K562 (cell line): ENCODE measurements at regions not wholly inside any gene's neighbourhood (a gene's known extent, or its start where the extent isn't known, plus 50 kb on each side); places are given as distances from the start of the nearest gene placed in this dataset.

Experiments
- ATAC-seq: fragments of 200-7000 bp; cut with Tn5 transposase; 3 replicates; pipeline ENCODE4 v1.9.1; 2020; ENCODE audit warnings: moderate library complexity
- BruUV-seq: library from RNA; stranded (reverse); fragments of 400-500 nt; replicated peaks from 2 replicates; lab custom pipeline; 2021; lab: Mats Ljungman, UMichigan
- CTCF ChIA-PET: fragments of 300-600 bp; formaldehyde crosslinking; extraction: SDS; loops from one replicate; lab custom pipeline; 2021; ENCODE audit warnings: low intra/inter-chr PET ratio; lab: Yijun Ruan, JAX
- POLR2A ChIA-PET: fragments of 300-600, 350-650 bp; sonication (Branson Sonifier 250); formaldehyde crosslinking; extraction: SDS; loops from one replicate; lab custom pipeline; 2021; ENCODE audit warnings: antibody characterized with exemption, inconsistent platforms; lab: Yijun Ruan, JAX
- DNase-seq, 4 experiments: peaks; one replicate each; pipeline versions ENCODE4 v3.0.0 to v3.0.0-alpha.2; 2011 to 2018; ENCODE audit warnings: low spot score in 3 of 4, mixed read lengths in 3 of 4; ENCODE audit errors: extremely low read depth in 1 of 4
- FAIRE-seq: peaks from 2 replicates; lab custom pipeline; 2011; peaks lifted over from hg19 to GRCh38; lab: Jason Lieb, UNC
- H2AFZ ChIP-seq: 2 replicates; pipeline ENCODE4 v1.6.0; 2011; ENCODE audit warnings: low read depth, low read length, control low read depth, inconsistent platforms
- H3K27ac ChIP-seq: fragments of 200-600 bp; 3 replicates; pipeline ENCODE4 v1.8.0; 2011; ENCODE audit warnings: low read depth, mild to moderate bottlenecking, control low read depth, inconsistent platforms, low read length, moderate library complexity, mixed read lengths; ENCODE audit errors: extremely low read depth
- H3K27me3 ChIP-seq, 2 experiments: fragments of 300-600 bp in 1 of 2; 2 replicates in 1 of 2; 3 replicates in 1 of 2; pipeline versions ENCODE4 v1.6.0 to v1.8.0; 2011; ENCODE audit warnings: inconsistent platforms in 2 of 2, low read length in 2 of 2, mild to moderate bottlenecking in 1 of 2, mixed read lengths in 1 of 2, moderate library complexity in 1 of 2; ENCODE audit not compliant: control insufficient read depth in 2 of 2, insufficient read depth in 2 of 2
- H3K36me3 ChIP-seq: fragments of 300-600 bp; 3 replicates; pipeline ENCODE4 v1.8.0; 2011; ENCODE audit warnings: mild to moderate bottlenecking, low read length, inconsistent platforms; ENCODE audit not compliant: control insufficient read depth, insufficient read depth
- H3K4me1 ChIP-seq, 2 experiments: fragments of 200-600 bp in 1 of 2; replicated peaks in 1 of 2; 2 replicates in 1 of 2; 3 replicates in 1 of 2; pipeline versions ENCODE4 v1.5.1 to v1.8.0; 2011; ENCODE audit warnings: inconsistent platforms in 2 of 2, low read length in 2 of 2, mild to moderate bottlenecking in 1 of 2, mixed read lengths in 1 of 2, moderate library complexity in 1 of 2; ENCODE audit not compliant: control insufficient read depth in 2 of 2, insufficient read depth in 2 of 2
- H3K4me2 ChIP-seq: 2 replicates; pipeline ENCODE4 v1.6.1; 2011; ENCODE audit warnings: low read length, control low read depth, inconsistent platforms, mixed read lengths; ENCODE audit not compliant: insufficient read depth
- H3K4me3 ChIP-seq: fragments of 200-600 bp; sonication (generic), shearing (Covaris generic); 2 replicates; pipeline ENCODE4 v1.5.1; 2016; ENCODE audit warnings: control low read depth, inconsistent platforms
- H3K79me2 ChIP-seq: fragments of 200-600 bp; 3 replicates; pipeline ENCODE4 v1.8.0; 2011; ENCODE audit warnings: low read length, inconsistent platforms; ENCODE audit not compliant: control insufficient read depth, insufficient read depth
- H3K9ac ChIP-seq, 2 experiments: 2 replicates each; pipeline versions ENCODE4 v1.6.0 to v1.6.1; 2011; ENCODE audit warnings: low read depth in 2 of 2, low read length in 2 of 2, control low read depth in 1 of 2, inconsistent platforms in 1 of 2, mild to moderate bottlenecking in 1 of 2, mixed read lengths in 1 of 2; ENCODE audit not compliant: insufficient read depth in 1 of 2
- H3K9me1 ChIP-seq: one replicate; pipeline ENCODE4 v1.6.0; 2011; ENCODE audit warnings: inconsistent platforms, mild to moderate bottlenecking, low read length, moderate library complexity; ENCODE audit not compliant: control insufficient read depth, insufficient read depth
- H3K9me3 ChIP-seq: replicated peaks from 2 replicates; pipeline ENCODE4 v1.5.1; 2011; ENCODE audit warnings: low read depth, low read length, inconsistent platforms; ENCODE audit not compliant: control insufficient read depth, insufficient read depth
- H4K20me1 ChIP-seq: replicated peaks from 2 replicates; pipeline ENCODE4 v1.6.1; 2011; ENCODE audit warnings: low read length, inconsistent platforms, mixed read lengths; ENCODE audit not compliant: control insufficient read depth, insufficient read depth
- BRCA1 ChIP-seq, 2 experiments: fragments of 450-650 bp in 1 of 2; sonication (generic) in 1 of 2; formaldehyde crosslinking in 1 of 2; IDR thresholded peaks; 2 replicates each; pipeline versions ENCODE4 v1.5.0 to v1.6.1; 2017 to 2020; ENCODE audit warnings: mild to moderate bottlenecking in 1 of 2, missing genetic modification reagents in 1 of 2
- CBX2 ChIP-seq: fragments of 200-600 bp; sonication (generic); IDR thresholded peaks from one replicate; pipeline ENCODE4 v1.6.1; 2012; ENCODE audit warnings: mild to moderate bottlenecking, low read length, inconsistent platforms; ENCODE audit not compliant: insufficient read depth, poor library complexity, severe bottlenecking
- ESRRB ChIP-seq: fragments of 250-450 bp; sonication (Bioruptor Pico); IDR thresholded peaks from 2 replicates; pipeline ENCODE4 v1.5.0; 2020; ENCODE audit warnings: mild to moderate bottlenecking, moderate library complexity, borderline replicate concordance
- FOXK1 ChIP-seq: sonication (generic); formaldehyde crosslinking; IDR thresholded peaks from 2 replicates; pipeline ENCODE4 v1.8.0; 2022; ENCODE audit warnings: missing genetic modification reagents, mild to moderate bottlenecking, borderline replicate concordance
- HOMEZ ChIP-seq: fragments of 250-450 bp; sonication (Bioruptor Pico); IDR thresholded peaks from 2 replicates; pipeline ENCODE4 v1.4.0; 2020; ENCODE audit warnings: mild to moderate bottlenecking, moderate library complexity
- MAZ ChIP-seq, 2 experiments: fragments of 450-650 bp in 1 of 2; sonication (generic) in 1 of 2; formaldehyde crosslinking; IDR thresholded peaks in 1 of 2; conservative IDR thresholded peaks in 1 of 2; 2 replicates each; pipeline versions ENCODE4 v1.4.0 to v1.5.0; 2020; ENCODE audit warnings: mild to moderate bottlenecking in 1 of 2, missing genetic modification reagents in 1 of 2
- SIRT6 ChIP-seq: IDR thresholded peaks from one replicate; pipeline ENCODE4 v1.6.1; 2012; ENCODE audit warnings: low read depth, mild to moderate bottlenecking, control low read depth, inconsistent platforms, low read length, moderate library complexity
- TCF15 ChIP-seq: fragments of 250-450 bp; sonication (Bioruptor Pico); IDR thresholded peaks from 2 replicates; pipeline ENCODE4 v1.8.0; 2022; ENCODE audit warnings: moderate library complexity, mild to moderate bottlenecking, inconsistent platforms
- ZFP30 ChIP-seq: fragments of 250-450 bp; sonication (Bioruptor Pico); IDR thresholded peaks from 2 replicates; pipeline ENCODE4 v1.8.0; 2022; ENCODE audit warnings: moderate library complexity, mild to moderate bottlenecking, inconsistent platforms, borderline replicate concordance
- ZNF551 ChIP-seq: fragments of 250-450 bp; sonication (Bioruptor Pico); IDR thresholded peaks from 2 replicates; pipeline ENCODE4 v1.5.0; 2021; ENCODE audit warnings: mild to moderate bottlenecking, moderate library complexity
- WGBS: fragments of 100-300 bp; shearing (Covaris generic); methylation state at CpG from one replicate; pipeline ENCODE4 v1.1.6; 2016; ENCODE audit warnings: low coverage, mixed read lengths; ENCODE audit not compliant: insufficient coverage; ENCODE audit errors: missing lambda C conversion rate; 5-methylcytosine and 5-hydroxymethylcytosine counted together
- in situ Hi-C: fragments of 300-500 bp; cut with MboI; formaldehyde crosslinking; loops from 4 replicates; pipeline ENCODE4 v1.15.0; 2018; ENCODE audit warnings: inconsistent platforms, mixed read lengths
- intact Hi-C: fragments of 100-400 bp; cut with micrococcal nuclease; formaldehyde crosslinking; loops from 2 replicates; pipeline ENCODE4 v1.14.2; 2022

- DNase-seq = no peak
- Histone ChIP-seq H3K9me1 (no peaks in the 10 kb centered on the region), H3K4me1 (no peaks in the 10 kb centered on the region), H3K4me3 (no peak overlapping the region), H3K27ac (no peak overlapping the region), H3K79me2 (no peaks in the 10 kb centered on the region), H3K9me3 (no peaks in the 10 kb centered on the region), H3K4me2 (no peak overlapping the region), H3K9ac (no peak overlapping the region), H3K36me3 (no peaks in the 10 kb centered on the region), H3K27me3 (no peaks in the 10 kb centered on the region), H2AFZ (no peak overlapping the region), H4K20me1 (no peaks in the 10 kb centered on the region)
- WGBS = 0% methylated on average over 3 of the region's 3 CpGs
- ChIA-PET CTCF (no interaction called here), POLR2A (no interaction called here)
- no peak for ATAC-seq
- intact Hi-C loops (no loop called here), in situ Hi-C loops (no loop called here)
- no TSS peak for BruUV-seq
- no peak for FAIRE-seq
- TF ChIP-seq HOMEZ (no peak), SIRT6 (no peak), BRCA1 (IDR thresholded peaks at IDR 0.05) (no peak), BRCA1 (CRISPR knock-in tag; IDR thresholded peaks at IDR 0.05) (no peak), ZFP30 (CRISPR knock-in tag) (no peak), FOXK1 (no peak), MAZ (CRISPR knock-in tag; conservative IDR thresholded peaks at IDR 0.05 in 1 of 2, IDR thresholded peaks at IDR 0.05 in 1 of 2) (no peak), TCF15 (CRISPR knock-in tag) (no peak), ZNF551 (no peak), ESRRB (CRISPR knock-in tag) (no peak), CBX2 (no peak)
Observed at GRCh38 chr2:40591774-40592173, 139.9 kb upstream of the SLC8A1 start.
